ENCODE measurements at regions not wholly inside any gene's neighbourhood (a gene's known extent, or its start where the extent isn't known, plus 50 kb on each side); places are given as distances from the start of the nearest gene placed in this dataset.

DNA sequence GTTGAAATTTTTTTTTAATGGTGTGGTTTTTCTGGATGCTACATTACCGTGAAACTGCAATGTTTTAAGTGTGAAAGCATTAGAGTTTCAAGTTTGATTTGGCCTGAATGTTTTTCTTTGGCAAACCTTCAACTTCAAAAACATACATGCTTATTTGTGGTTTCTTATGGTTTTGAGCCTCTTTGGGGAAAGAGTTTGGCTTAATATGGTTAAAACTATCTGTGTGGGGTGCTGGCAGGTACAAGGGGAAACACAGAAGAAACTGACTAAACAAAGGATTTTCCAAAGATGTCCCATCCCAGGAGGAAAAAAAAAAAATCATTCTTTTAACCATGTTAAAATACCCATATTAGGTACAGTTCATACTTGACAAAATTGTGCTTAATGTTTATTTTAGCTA is 121.1 kb downstream of the HGF start:
- no peak for DNase-seq (ENCODE audit: low read depth, low spot score)

DNA sequence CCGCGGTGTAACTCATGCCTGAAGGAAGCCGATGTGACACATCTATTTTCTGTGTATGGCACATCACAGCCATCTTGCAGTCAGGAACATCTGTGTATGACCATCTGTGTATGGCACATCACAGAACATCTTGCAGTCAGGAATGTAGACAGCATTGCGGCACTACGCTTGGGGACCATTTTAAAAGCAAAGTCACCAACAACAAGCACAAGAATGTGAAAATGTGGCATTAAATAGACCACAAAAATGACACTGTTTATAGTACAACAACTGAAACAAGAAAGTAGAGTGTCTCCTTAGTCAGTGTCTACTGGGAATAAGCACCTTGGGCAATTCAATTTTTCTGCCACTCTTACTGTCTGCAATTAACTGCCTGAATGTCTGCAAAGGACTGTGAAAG is 124.4 kb downstream of the HGF start:
- no peak for DNase-seq (ENCODE audit: low read depth, low spot score)

DNA sequence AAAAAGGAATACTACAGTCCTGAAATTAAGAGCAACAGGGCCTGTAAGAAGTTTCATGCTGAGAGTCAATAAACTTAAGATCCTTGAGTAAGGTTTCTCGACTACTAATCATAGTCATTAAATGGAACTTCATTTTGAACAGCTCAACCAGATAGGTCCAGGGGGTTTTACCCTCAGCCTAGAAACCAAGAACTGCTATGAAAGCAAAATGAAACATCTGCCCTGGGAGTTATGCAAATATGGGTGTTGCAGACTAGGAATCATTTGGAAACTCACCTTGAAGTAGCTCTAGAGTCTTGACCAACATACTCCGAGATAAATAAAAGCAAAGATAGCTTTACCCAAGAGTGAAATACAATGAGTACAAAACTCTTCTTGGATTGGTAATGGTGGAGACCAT is 128.0 kb downstream of the HGF start:
- no peak for DNase-seq (ENCODE audit: low read depth, low spot score)

DNA sequence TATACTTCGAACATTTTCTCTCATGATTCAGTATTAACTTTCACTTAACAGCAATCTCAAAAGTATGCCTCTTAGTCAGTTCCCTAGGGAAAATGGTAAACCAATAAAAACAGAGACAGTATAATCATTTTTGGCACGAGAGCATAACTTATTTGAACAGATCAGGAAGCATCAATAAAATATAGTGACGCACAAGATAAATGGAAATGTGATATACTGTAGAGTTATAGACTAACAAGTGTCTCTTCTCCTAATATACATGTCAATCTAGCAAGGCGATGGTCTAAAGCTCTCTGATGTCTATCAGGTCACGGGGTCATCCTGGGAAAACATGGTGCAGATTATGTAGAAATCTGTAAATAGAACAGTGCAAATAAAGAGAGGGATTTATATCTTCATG is 131.6 kb downstream of the HGF start:
- no peak for DNase-seq (ENCODE audit: low read depth, low spot score)

DNA sequence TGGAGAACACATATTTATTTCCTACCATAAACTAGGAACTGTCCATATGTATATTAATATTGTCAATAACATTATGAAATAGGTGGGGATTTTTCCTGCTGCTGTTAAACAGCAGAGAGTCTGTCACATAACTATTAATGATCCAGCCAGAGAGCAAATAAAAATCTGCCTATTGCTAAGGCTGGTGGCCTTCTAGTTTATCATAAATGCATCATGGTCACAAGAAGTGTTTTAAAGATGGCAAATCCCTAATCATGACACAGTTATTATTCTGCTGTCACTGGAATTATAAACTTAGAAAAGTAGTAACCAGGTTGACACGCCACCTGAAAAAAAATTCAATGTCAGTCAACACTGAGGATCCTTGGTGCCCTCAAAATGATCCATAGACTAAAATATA is 132.3 kb downstream of the HGF start:
- no peak for DNase-seq (ENCODE audit: low read depth, low spot score)

DNA sequence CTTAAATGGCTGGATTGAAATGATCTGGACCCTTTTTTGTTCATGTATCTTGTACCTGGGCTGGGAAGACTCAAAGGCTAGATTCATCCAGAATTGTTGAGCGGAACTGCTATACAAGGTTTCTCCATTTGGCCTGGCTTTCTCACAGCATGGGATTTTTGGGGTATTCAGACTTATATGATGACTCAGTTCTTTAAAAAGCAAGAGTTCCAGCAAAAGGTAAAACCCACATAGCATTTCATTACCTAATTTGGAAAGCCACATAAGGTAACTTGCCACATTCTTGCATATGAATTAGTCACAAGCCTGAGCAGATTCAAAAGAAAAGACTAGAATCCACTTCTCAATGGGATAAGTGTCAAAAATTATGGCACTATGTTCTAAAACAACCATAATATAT is 137.4 kb downstream of the HGF start:
- no peak for DNase-seq (ENCODE audit: low read depth, low spot score)

DNA sequence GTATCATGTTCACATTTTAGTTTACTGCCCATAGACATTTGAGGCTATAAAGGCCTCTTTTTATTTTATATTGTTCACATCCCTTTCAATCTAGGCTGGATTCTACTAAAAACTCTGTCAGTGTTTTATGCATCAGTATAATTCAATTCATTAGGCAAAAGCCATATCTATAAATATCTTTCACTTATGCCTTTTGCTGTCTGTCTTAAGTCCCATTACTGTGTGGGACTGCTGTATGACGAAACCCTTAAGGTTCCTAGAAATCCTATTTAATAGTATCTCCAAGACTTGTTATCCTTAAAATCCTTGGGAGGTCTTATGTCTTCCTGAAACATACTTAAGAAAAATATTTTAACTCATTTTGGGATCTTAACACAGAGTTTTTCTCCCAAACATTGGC is 139.2 kb downstream of the HGF start:
- no peak for DNase-seq (ENCODE audit: low read depth, low spot score)

DNA sequence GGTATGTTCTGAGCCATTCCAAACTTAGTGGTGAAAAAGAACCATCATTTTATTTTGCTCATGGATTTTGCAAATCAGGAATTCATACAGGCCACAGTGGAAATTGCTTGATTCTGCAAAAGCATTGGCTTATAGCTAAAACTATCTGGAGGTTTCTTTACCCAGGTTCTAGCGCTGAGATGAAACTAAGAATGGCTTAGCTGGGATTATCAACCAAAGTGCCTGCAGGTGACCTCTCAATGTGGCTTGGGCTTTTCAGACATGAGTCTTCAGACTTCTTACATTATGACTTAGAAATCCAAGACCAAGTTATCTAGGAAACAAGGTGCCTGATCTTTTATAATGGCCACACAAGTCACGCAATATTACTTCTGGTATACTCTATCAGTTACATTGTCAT is 140.1 kb downstream of the HGF start:
- no peak for DNase-seq (ENCODE audit: low read depth, low spot score)

DNA sequence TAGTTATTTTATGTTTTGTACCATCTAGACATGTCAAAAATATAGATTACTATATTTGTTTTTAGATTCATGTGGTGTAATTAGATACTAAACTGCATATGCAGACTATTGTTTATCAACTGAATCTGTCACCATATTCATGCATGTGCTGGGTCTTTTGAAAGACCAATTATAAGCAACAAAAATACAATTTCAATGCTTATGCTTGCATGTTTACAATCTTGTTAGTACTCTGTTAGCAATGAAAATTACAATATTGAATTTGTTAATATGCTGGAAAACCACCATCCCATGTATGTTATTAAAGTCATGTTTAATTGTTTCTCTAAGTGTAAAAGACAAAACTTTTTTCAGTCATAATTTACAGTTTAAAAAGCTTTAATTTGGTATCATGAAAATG is 140.9 kb downstream of the HGF start:
- DNase-seq (ENCODE audit: low read depth, low spot score): no peak

DNA sequence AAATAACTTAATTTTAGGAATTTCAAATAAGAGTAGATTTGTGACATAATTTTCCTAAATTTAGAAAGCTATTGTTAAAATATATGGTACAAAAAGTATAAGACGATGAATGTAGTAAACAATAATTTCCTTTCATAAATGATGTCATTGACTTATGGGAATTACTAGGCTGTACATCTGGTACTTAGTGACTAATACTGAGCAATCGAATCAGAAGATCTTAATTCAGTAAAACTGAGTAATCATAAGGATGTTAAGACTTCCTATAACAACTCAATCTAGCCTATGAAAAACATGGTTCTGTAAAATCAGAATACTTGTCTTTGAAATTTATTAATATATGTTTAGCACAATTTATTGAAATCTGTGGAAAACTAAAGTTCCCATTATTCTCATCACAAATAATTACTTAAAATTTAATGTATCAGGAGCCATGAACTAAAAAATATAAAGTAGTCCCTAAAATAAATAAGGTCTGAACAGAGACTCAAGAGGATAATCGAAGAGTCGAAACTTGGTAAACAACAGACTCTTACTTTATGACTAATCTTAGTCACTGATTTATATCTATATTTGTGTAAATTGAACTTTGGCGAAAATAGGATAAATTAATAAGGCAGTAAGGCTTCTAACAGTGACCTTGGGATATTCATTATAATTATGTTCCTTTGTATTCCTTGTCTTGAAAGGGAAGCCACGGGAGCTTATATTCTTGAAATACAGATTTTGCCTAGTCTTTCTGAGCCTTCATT is 142.1 kb downstream of the HGF start:
- peak; percentile 66 for DNase-seq (ENCODE audit: low read depth, low spot score)

DNA sequence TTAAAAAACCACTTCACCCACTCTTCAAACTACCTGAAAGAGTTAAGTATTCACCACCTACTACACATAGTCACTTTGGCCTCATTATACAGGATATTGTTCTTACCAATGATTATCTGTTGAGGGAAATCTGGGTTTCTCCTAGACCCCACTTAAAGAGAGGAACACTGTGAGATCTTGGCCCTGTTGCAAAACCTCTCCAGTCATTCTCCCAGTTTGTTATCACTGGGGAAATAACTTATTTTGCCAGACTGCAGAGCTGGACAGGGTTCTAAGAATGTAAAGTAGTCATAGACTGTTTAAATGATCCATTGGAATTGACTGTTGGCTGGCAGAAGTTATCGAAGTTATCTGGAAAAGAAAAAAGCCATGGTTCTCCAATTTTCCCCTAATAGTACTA is 143.8 kb downstream of the HGF start:
- no peak for DNase-seq (ENCODE audit: low read depth, low spot score)

DNA sequence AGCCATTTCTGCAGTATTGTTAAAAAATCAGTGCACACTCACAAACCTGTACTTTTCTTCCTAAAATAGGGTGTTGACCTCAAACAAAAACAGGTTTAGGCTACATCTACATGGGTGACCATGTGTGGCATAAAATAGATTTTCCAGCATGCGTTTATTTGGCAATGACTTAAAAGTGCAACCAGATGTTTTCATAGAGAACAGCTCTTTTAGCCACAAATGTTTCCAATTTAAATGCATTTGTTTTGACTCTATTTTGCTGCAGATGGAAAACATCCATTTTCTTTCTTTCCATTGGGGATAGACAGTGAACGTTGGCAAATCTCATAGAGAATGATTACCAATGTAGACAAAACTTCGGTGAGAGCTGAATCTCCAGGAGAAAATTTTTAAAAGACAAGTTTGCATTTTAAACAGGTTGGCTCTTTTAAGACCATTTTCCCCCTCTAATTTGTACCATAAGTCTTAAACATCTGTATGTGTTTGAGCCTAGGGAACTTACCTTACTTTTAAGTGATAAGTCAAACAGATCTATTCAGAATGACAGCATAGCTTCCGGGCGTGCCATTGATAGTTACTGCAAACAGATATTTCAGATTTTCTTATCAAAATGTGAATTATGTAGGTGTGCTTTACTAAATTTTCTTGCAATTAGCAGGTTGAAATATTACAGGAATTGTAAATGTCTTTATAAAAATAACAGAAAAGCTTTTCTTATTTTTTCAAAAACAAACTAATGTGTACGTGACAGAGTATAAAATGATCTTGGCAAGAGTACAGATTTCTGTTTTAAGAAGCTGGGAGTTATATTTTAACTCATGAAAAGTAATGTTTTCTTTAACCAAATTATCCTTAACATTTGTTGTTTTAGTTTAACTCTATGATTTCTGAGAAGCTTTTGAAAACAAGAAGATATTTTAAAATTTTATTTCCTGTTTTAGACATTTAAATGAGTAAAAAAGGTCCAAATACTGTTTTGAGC is 144.9 kb downstream of the HGF start:
- no peak for DNase-seq (ENCODE audit: low read depth, low spot score)

DNA sequence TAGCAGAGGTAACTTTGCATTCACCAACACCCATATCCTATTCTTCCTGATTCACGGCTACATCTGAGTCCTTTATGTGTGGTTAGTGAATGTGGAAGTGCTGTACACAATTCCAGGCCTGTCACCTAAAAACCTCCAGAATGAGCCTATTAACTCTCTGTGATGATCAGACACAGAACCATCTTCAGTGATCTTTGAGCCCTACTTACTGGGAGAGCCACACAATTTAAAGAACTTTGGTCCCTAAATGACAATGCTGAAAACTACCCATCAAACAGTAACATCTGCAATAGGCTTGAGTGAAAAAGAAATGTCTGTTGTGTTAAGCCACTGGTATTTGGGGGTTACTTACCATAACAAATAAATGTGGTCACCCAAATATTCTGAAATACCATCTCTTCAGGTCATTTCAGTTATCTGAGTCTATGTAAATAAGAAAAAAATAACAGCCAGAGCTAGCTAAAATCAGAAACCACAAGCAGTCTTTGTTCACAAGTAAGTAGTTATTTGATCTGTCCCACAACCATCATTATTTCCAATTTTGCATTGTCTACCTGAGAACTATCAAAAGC is 145.7 kb downstream of the HGF start:
- DNase-seq (ENCODE audit: low read depth, low spot score): no peak

DNA sequence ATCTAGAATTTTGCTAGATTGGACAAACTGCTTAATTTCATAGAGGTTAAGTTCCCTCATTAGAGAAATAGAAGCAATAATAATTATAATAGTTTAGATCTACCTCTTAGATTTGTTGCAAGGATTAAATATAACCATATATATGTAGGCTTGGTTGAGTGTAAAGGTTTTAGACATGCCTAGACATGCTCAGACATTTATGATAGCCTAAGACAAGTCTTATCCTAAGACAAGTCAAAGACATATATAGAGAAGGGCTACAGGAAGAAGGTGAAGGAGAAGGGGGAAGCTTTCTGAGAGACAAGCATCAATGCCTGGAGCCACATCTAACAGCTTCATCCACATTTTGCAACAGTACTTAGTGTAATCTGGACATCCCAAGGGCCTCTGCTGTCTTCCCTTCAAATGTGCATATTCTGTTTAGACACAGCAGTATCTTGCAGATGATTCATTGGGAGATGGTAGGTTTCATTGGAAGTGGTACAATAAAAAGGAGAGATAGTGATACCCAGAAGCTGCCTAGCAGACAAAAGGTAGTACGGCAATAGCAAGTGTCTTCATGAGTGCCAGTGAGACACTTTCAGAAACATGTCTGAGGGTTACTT is 146.5 kb downstream of the HGF start:
- no peak for DNase-seq (ENCODE audit: low read depth, low spot score)

DNA sequence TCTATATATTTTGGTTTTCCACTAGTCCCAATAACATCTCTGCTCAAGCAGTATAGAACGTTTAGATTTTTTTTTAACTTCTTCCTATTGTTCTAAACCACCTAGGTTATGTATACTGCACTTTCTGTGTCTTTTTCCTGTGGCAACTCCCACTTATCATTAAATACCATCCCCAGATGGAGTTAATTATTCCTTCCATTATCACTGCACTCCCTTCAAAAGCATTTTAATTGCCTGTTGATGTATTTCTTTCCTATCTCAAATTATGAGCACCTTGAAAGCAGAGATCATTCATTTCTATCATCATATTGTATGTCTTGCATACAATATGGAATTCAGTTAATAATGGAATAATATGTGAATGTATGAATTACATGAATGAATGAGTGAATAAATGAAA is 148.0 kb downstream of the HGF start:
- no peak for DNase-seq (ENCODE audit: low read depth, low spot score)

DNA sequence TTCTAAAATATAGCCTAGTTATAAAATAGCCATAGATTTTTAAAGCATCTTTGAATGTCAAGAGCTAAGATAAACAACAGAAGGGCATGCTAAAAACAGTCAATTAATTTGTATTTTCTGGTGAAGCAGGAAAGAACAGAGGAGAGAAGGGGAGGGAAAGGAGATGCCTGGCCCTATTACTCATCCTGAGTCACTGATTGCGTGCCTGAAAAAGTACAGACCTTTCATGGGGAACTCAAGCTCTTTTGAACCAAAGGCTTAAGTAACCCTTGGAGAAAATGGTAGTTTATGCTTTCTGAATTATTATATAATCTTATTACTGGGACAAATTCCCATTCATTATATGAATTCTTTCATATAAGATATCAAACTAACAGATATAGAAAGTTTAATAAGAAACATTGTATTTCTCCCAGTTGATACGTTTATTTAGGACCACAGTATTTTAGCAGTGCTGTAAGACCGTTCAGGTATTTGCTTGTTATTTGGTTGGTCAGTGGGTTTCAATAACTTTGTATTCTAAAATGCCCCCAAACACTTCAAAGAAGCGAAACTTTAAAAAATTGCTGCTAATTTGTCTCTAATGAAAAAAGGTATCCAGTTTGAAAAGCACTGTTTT is 151.3 kb downstream of the HGF start:
- peak; percentile 70 for DNase-seq (ENCODE audit: low read depth, low spot score)

DNA sequence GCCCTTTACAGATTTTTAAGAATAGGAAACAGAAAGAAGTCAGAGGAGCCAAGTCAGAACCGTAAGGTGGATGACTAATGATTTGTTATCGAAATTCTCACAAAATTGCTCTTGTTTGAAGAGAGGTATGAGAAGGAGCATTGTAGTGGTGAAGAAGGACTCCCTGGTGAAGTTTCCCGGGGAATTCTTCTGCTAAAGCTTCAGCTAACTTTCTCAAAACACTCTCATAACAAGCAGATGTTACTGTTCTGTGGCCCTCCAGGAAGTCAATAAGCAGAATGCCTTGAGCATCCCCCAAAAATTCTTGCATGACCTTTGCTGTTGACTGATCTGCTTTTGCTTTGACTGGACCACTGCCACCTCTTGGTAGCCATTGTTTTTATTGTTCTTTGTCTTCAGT is 152.9 kb downstream of the HGF start:
- DNase-seq (ENCODE audit: low read depth, low spot score): no peak

DNA sequence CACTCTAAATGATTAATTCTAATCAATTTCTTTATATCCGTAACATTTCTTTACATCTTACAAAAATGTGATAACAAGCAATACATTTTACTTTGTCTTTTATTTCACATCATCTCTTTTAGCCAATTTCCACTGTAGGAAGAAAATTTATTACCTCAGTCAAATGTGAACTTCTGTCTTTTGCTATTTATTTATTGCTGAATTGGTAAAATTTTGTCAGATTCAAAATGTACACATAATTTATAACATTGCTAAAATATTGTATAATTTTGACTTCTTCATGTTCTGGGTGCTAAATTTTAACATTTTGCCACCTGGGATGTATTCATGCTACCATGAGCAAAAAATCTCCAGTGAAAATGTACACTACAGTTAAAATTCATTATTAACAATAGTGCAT is 158.0 kb downstream of the HGF start:
- no peak for DNase-seq (ENCODE audit: low read depth, low spot score)

DNA sequence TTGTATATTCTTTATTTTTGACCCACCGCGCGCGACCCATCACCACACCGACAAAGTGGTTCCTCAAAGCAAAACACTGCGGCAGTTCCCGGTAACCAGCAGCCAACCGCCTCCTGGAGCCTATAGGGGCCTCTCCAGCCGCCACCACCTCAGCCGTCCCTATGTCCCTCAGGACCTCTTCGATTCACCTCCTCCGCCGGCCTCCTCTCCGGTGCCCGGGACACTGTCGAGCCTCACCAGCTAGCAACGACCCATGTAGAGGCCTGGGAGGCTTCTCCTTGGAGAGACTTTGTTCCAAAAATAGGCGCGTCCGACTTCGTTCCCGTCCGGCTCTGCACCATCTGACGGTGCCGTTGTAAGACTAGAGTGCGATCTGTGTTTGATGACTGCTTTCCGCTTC is 158.8 kb downstream of the HGF start:
- DNase-seq (ENCODE audit: low read depth, low spot score): no peak

DNA sequence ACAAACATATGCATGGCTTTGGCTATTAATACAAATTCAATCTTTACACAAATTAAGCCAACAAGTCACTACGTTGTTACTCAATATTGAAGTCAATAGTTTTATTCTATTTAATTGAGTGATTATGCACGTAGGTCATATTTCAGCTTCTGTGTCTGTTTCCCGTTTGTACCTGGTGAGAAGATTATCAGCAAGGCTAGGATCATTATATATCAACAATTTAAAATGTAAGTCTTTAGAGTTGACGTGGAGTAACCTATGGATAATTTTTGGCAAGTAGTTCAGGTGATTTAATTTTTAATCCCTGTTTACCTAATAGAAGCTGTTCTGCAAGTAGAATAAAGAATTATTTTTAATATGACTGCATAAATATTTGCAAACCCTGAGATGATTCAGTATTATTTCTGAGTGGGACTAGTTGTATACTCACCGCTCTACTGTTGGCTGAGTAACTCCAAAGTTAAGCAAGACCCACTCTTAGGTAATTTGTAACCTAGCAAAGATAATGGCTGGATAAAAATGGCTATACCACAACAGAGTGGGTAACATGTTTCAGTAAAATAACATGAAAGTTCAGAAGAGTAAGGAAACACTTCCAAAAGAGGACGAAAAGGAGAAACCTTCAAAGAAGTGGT is 161.0 kb downstream of the HGF start:
- no peak for DNase-seq (ENCODE audit: low read depth, low spot score)

DNA sequence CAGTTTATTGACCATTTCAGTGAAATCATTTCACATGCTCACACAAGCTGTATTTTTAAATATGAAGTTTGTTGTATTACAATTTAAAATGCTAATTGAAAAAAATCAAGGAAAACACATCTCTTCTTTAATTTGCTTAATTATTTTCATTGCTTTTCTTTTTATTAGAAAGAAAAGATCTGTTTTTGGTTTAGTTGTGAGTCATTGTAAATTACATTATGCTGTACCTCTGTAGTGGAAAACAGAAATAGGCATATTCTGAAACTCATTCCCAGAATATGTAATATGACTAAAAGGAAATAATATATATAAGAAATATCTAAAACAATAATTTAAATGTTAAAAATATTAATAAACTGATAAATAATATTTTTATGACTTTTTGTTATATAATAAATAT is 161.9 kb downstream of the HGF start:
- DNase-seq (ENCODE audit: low read depth, low spot score): no peak

Measured in pulmonary artery endothelial cell (primary cell).